Activated naive CD8-positive, alpha-beta T cell treated with anti-CD3 and anti-CD28 coated beads, Interleukin-2, amount 50 U/mL, for 24 hours (primary cell): ENCODE measurements at regions not wholly inside any gene's neighbourhood (a gene's known extent, or its start where the extent isn't known, plus 50 kb on each side); places are given as distances from the start of the nearest gene placed in this dataset.
"Not testable (repeated sequence)": the region's sequence is repeated elsewhere in the genome, so short reads cannot be mapped to it uniquely, and the experiment has no call there.

Experiments used
- ATAC-seq: fragments of 150-1000 bp; cut with Tn5 transposase; one replicate; pipeline ENCODE4 v1.10.0; 2021
- DNase-seq: peaks from one replicate; pipeline ENCODE4 v3.0.0; 2021
- H3K27ac Mint-ChIP-seq: one replicate; pipeline ENCODE4 v1.8.0; 2021; ENCODE audit warnings: mild to moderate bottlenecking, mixed read lengths
- H3K27me3 Mint-ChIP-seq: one replicate; pipeline ENCODE4 v1.8.0; 2021; ENCODE audit warnings: mixed read lengths
- H3K36me3 Mint-ChIP-seq: one replicate; pipeline ENCODE4 v1.8.0; 2021; ENCODE audit warnings: low read depth, mixed read lengths
- H3K4me1 Mint-ChIP-seq: one replicate; pipeline ENCODE4 v1.8.0; 2021; ENCODE audit warnings: mixed read lengths
- H3K4me3 Mint-ChIP-seq: one replicate; pipeline ENCODE4 v1.8.0; 2021; ENCODE audit warnings: mild to moderate bottlenecking, moderate library complexity, mixed read lengths
- H3K9me3 Mint-ChIP-seq: one replicate; pipeline ENCODE4 v1.8.0; 2021; ENCODE audit warnings: mixed read lengths

DNA sequence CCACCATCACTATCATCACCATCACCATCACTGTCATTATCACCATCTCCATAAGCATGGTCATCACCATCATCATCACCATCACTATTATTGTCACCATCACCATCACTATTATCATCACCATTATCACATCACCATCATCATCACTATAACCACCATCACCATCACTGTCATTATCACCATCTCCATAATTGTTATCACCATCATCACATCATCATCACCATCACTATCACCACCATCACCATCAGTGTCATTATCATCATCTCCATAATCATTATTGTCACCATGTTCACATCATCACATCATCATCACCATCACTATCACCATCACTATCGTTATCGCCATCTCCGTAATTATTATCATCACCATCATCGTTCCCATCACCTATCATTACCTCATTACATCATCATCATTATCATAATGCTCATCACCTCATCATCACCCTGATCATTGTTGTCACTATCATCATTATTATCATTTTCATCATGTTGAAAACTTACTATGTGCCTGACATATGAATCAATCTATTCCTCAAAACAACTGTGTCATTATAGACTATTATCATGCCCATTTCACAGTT lies 280.3 kb upstream of the HS6ST1 start:
- Mint-ChIP-seq H3K4me3 (no peak overlapping the region), H3K27me3 (no peaks in the 10 kb centered on the region), H3K4me1 (no peaks in the 10 kb centered on the region), H3K27ac (no peak overlapping the region), H3K9me3 (no peaks in the 10 kb centered on the region), H3K36me3 (no peaks in the 10 kb centered on the region)
- DNase-seq (no peak), ATAC-seq (no peak)

DNA sequence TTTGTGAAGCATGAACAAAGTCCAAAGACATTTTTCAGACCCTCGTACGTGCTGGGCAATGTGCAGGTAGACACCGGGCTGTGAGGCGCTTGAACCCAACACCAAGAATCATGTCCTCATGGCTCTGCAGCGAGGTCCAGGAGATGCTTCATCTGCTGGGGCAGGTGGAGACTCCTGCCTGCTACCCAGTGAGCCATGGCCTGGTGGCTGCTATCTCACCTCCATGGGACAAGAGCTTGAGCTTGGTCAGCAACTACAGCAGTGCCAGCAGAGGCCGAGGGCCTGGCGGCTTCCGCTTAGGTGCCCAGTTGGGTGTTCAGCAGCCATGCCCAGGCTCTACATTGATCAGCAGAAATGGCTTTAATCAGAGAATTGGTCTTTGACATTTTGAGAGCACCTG lies 281.0 kb upstream of the HS6ST1 start:
- Mint-ChIP-seq H3K9me3 (no peaks in the 10 kb centered on the region), H3K27ac (no peak overlapping the region), H3K36me3 (no peaks in the 10 kb centered on the region), H3K27me3 (no peaks in the 10 kb centered on the region), H3K4me1 (no peaks in the 10 kb centered on the region), H3K4me3 (no peak overlapping the region)
- no peak for DNase-seq
- no peak for ATAC-seq

DNA sequence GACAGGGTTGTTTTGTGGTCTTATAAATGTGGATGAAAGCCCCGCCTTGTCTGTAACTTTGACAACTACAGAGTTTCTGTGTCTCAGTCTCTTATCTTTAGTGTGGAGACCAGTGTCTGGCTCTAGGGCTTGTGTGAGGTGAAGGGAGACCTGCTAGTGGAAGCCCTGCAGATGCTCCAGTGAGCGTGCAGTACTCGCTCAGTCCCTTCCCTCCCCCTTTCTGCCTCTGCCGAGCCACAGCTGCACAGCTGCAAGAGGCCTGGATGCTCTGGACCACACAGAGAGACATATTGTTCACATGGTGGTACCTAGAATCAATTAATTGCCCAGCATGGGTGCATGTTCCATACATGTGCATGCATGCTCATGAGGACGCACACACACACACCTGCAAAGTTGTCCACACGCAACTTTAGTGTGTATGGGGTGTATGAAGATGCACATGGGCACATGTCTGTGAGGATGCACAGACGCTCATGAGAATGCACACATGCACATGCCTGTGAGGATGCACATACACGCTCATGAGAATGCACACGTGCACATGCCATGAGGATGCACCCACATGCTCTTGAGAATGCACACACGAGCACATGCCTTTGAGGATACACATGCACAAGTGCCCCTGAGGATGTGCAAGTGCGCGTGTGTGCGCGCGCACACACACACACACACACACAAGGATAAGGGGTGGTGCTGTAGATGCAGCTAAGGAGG lies 282.1 kb upstream of the HS6ST1 start:
- H3K4me1 Mint-ChIP-seq: no peaks in the 10 kb centered on the region
- ATAC-seq: no peak

DNA sequence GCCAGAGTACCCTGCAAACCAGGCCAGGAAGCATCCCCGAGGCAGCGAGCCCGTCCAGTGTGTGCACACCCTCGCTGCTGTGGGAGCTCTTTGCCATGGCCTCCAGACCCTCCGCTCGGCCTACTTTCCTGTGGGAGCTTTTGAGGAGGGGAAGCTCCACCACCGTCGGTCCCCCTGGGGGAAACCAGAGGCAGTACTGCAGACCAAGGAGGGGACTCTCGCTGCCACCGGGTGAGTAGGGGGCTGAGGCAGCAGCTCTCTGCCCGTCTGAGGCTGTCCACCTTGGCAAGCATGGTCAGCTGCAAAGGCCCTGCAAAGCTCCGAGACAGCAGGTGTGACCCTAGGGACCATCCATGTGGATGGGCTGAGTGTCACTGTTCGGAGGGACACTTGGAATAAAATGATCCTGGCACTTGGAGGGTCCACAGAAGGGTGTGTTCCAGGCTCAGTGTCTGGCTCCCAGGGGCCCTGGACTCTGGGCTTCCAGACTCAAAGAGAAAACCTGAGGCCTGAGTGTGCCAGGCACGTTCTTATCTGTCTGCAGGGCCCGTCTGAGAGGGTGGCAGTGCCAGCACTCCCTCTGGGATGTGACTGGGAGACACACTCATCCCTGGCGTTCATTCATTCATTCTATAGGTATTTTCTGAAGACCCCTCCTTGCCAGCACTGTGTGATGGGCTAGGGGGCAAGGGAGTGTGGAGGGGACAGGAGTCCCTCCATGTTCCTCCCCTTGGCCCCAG lies 282.8 kb upstream of the HS6ST1 start:
- Mint-ChIP-seq H3K4me1 (no peaks in the 10 kb centered on the region), H3K36me3 (no peaks in the 10 kb centered on the region), H3K4me3 (no peak overlapping the region), H3K9me3 (no peaks in the 10 kb centered on the region), H3K27me3 (no peaks in the 10 kb centered on the region), H3K27ac (no peak overlapping the region)
- DNase-seq: no peak
- no peak for ATAC-seq

More for the DNA sequence above, 282.1 kb upstream of the HS6ST1 start:
- H3K27ac Mint-ChIP-seq: no peak overlapping the region
- H3K36me3 Mint-ChIP-seq: no peaks in the 10 kb centered on the region
- H3K9me3 Mint-ChIP-seq: no peaks in the 10 kb centered on the region
- no peaks in the 10 kb centered on the region for H3K27me3 Mint-ChIP-seq
- DNase-seq: no peak
- H3K4me3 Mint-ChIP-seq: no peak overlapping the region

- DNase-seq: no peak
- Mint-ChIP-seq H3K36me3 (no peaks in the 10 kb centered on the region), H3K27me3 (no peaks in the 10 kb centered on the region), H3K4me1 (no peaks in the 10 kb centered on the region), H3K4me3 (no peak overlapping the region), H3K9me3 (no peaks in the 10 kb centered on the region), H3K27ac (no peak overlapping the region)
- no peak for ATAC-seq
Observed at GRCh38 chr2:128602038-128602698, 283.5 kb upstream of the HS6ST1 start.

- Mint-ChIP-seq H3K27me3 (no peaks in the 10 kb centered on the region), H3K27ac (no peak overlapping the region), H3K4me3 (no peak overlapping the region), H3K4me1 (no peaks in the 10 kb centered on the region), H3K36me3 (no peaks in the 10 kb centered on the region), H3K9me3 (no peaks in the 10 kb centered on the region)
- DNase-seq (no peak), ATAC-seq (no peak)
Observed at GRCh38 chr2:128602699-128603101, 284.0 kb upstream of the HS6ST1 start.

DNA sequence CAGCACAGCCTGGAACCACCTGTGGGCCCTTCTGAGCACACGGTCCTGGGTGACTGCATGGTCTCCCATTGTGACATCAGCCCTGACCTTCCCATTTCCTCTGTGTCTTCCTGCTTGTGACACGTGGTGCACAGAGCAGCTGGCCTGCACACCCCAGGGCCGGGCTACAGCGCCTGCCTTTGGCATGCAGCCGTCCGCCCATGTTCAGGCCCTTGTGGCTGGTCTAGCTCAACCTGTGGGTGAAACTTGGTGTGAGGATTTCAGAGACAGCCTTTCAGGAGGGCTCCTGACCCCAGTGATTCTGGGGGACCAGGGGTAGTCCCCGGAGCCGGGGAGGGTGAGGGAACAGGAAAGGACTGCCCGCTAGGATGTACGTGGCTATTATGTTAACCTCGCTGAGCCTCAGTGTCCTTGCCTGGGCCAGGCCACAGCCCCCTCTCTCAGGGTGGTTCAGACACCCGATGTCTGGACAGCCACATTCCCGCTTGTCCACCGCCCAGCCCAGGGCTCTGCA lies 284.8 kb upstream of the HS6ST1 start:
- Mint-ChIP-seq H3K27ac (no peak overlapping the region), H3K27me3 (no peaks in the 10 kb centered on the region), H3K4me3 (no peak overlapping the region), H3K4me1 (no peaks in the 10 kb centered on the region), H3K9me3 (no peaks in the 10 kb centered on the region), H3K36me3 (no peaks in the 10 kb centered on the region)
- ATAC-seq: peak; percentile 9
- no peak for DNase-seq

- DNase-seq (no peak), ATAC-seq (no peak)
- Mint-ChIP-seq H3K27me3 (no peaks in the 10 kb centered on the region), H3K4me3 (no peak overlapping the region), H3K36me3 (no peaks in the 10 kb centered on the region), H3K9me3 (no peaks in the 10 kb centered on the region), H3K4me1 (no peaks in the 10 kb centered on the region), H3K27ac (no peak overlapping the region)
Observed at GRCh38 chr2:128604045-128604444, 285.4 kb upstream of the HS6ST1 start.

- not testable (repeated sequence) for H3K9me3 Mint-ChIP-seq, H3K27me3 Mint-ChIP-seq, H3K36me3 Mint-ChIP-seq, H3K4me3 Mint-ChIP-seq, H3K27ac Mint-ChIP-seq, DNase-seq, ATAC-seq, H3K4me1 Mint-ChIP-seq
Observed at GRCh38 chr2:128604581-128604980, 285.9 kb upstream of the HS6ST1 start.

- H3K4me1 Mint-ChIP-seq: no peaks in the 10 kb centered on the region
- H3K27ac Mint-ChIP-seq: no peak overlapping the region
- no peaks in the 10 kb centered on the region for H3K9me3 Mint-ChIP-seq
- ATAC-seq: no peak
- DNase-seq: no peak
- no peaks in the 10 kb centered on the region for H3K27me3 Mint-ChIP-seq
- no peak overlapping the region for H3K4me3 Mint-ChIP-seq
- H3K36me3 Mint-ChIP-seq: no peaks in the 10 kb centered on the region
Observed at GRCh38 chr2:128605421-128605820, 286.8 kb upstream of the HS6ST1 start.

DNA sequence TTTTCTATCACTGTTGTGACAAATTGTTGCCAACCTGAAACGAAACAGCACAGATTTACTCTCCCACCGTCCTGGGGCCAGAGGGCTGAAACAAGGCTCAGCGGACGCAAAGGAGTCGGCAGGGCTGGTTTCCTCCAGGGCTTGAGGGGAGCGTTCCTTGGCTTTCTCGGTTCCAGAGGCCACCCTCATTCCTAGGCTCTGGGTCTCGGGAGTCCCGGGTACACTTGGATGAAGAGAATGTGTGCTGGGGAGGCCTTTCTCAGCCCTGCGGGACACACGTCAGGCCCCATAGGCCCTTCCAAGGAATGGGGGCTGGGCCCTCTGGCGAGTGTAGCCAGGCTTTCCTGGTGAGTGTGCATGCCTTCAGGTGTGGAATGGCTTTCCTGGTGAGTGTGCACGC lies 287.3 kb upstream of the HS6ST1 start:
- no peaks in the 10 kb centered on the region for H3K4me1 Mint-ChIP-seq
- no peak overlapping the region for H3K27ac Mint-ChIP-seq
- ATAC-seq (no peak), DNase-seq (no peak)
- H3K36me3 Mint-ChIP-seq: no peaks in the 10 kb centered on the region
- H3K27me3 Mint-ChIP-seq: no peaks in the 10 kb centered on the region
- H3K9me3 Mint-ChIP-seq: no peaks in the 10 kb centered on the region
- no peak overlapping the region for H3K4me3 Mint-ChIP-seq

DNA sequence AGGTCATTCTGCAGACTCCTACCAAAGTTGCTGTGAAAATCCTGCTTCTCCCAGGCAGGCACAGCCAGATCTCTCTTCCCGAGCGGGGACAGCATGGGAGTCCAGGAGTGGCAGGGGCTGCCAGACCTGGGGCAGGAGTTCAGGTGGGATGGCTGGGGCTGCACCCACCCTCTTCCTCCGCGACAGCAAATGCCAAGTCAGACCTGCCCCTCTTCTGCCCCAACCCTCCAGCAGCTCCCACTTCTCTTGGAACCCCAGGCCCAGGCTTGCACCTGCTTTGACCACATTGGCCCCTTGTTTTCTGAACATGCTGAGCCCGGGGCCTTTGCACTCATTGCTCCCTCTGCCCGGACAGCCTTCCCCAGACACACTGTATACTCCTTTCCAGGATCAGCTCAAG lies 288.2 kb upstream of the HS6ST1 start:
- Mint-ChIP-seq H3K27me3 (no peaks in the 10 kb centered on the region), H3K9me3 (no peaks in the 10 kb centered on the region), H3K27ac (no peak overlapping the region), H3K4me3 (no peak overlapping the region), H3K4me1 (no peaks in the 10 kb centered on the region), H3K36me3 (no peaks in the 10 kb centered on the region)
- no peak for ATAC-seq
- DNase-seq: no peak

DNA sequence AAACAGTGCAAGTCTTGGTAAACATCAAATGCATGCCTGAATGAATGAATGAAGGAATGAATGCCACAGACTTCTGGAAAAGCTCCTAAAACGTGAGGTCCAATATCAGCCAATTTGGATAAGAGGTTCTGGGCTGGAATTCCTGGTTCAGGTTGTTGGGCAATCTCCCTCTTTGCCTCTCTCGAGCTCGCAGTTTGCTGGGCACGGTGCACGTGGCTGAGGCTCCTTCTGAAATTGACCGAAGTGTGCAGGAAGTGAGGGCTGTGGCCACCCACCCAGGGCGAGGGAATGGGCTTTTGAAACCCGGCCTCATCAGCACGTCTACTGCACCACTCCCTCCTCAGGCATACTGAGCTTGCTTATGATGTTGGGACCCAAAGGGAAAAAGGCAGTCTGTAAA lies 288.8 kb upstream of the HS6ST1 start:
- Mint-ChIP-seq H3K4me3 (no peak overlapping the region), H3K4me1 (no peaks in the 10 kb centered on the region), H3K36me3 (no peaks in the 10 kb centered on the region), H3K27ac (no peak overlapping the region), H3K27me3 (no peaks in the 10 kb centered on the region), H3K9me3 (no peaks in the 10 kb centered on the region)
- ATAC-seq: no peak
- DNase-seq: no peak

GRCh38 chr2:128607911-128608506 lies 289.3 kb upstream of the HS6ST1 start:
- Mint-ChIP-seq H3K27me3 (peaks cover 2% of the 10 kb centered on the region), H3K9me3 (no peaks in the 10 kb centered on the region), H3K4me3 (no peak overlapping the region), H3K36me3 (no peaks in the 10 kb centered on the region), H3K4me1 (no peaks in the 10 kb centered on the region), H3K27ac (no peak overlapping the region)
- ATAC-seq: no peak
- no peak for DNase-seq
